Hepatocyte (in vitro differentiated cells): ENCODE measurements at regions not wholly inside any gene's neighbourhood (a gene's known extent, or its start where the extent isn't known, plus 50 kb on each side); places are given as distances from the start of the nearest gene placed in this dataset.

Source experiments
- CTCF ChIP-seq: fragments of 200-600 bp; sonication (generic); IDR thresholded peaks from 2 replicates; pipeline ENCODE4 v1.5.1; 2016; ENCODE audit warnings: antibody characterized with exemption, mild to moderate bottlenecking; ENCODE audit not compliant: poor library complexity
- EZH2 ChIP-seq: fragments of 200-600 bp; sonication (generic); IDR thresholded peaks from 2 replicates; pipeline ENCODE4 v1.6.1; 2016; ENCODE audit warnings: antibody characterized with exemption, mild to moderate bottlenecking, borderline replicate concordance
- EZH2phosphoT487 ChIP-seq: fragments of 200-600 bp; sonication (generic); IDR thresholded peaks from one replicate; pipeline ENCODE4 v1.6.1; 2018; ENCODE audit warnings: antibody characterized with exemption, mild to moderate bottlenecking, low read depth, moderate library complexity; ENCODE audit not compliant: unreplicated experiment, severe bottlenecking

GRCh38 chr4:164408831-164409230 is 345.1 kb upstream of the SMIM31 start:
- no peak for TF ChIP-seq CTCF
- TF ChIP-seq EZH2phosphoT487, result no peak
- no peak for TF ChIP-seq EZH2
